RWPE1 (cell line): ENCODE measurements at regions not wholly inside any gene's neighbourhood (a gene's known extent, or its start where the extent isn't known, plus 50 kb on each side); places are given as distances from the start of the nearest gene placed in this dataset.

ENCODE experiments used
- CTCF ChIA-PET: fragments of 350-600 bp; sonication (Branson Sonifier 250); formaldehyde crosslinking; extraction: SDS; loops from one replicate; lab custom pipeline; 2021; lab: Yijun Ruan, JAX
- POLR2A ChIA-PET: fragments of 400-600 bp; formaldehyde crosslinking; extraction: SDS; loops from one replicate; lab custom pipeline; 2020; ENCODE audit warnings: antibody characterized with exemption; ENCODE audit not compliant: low non-redundant PET; lab: Yijun Ruan, JAX
- DNase-seq: peaks from one replicate; pipeline ENCODE4 v3.0.0; 2012; ENCODE audit warnings: low spot score
- H3K27ac ChIP-seq: fragments of 450-650 bp; 2 replicates; pipeline ENCODE4 v1.5.1; 2017
- TF ChIP-seq, protein P1 (sequence below): fragments of 450-650 bp; conservative IDR thresholded peaks from 2 replicates; pipeline ENCODE4 v1.5.1; 2017; ENCODE audit warnings: low read depth, mild to moderate bottlenecking

DNA sequence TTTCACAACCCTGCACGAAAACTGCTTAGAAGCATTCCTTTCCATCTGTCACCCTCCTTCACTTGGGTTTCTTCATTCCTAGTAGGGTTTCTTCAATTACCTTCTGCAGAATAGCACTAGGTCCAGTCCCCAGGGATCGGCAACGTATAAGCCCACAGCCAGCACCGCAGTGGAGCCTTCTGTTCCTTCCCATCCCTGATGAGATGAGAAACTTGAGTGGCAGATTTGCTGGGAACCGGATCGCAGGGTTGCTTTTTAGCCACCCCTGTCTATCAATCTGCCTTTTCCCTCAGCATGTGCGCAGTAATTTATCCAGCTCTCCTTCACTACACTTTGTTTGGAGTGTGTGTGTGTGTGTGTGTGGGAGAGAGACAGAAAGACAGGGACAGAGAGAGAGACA lies 94.2 kb downstream of the CD8B2 start:
- DNase-seq = no peak
- TF ChIP-seq, protein P1, sequence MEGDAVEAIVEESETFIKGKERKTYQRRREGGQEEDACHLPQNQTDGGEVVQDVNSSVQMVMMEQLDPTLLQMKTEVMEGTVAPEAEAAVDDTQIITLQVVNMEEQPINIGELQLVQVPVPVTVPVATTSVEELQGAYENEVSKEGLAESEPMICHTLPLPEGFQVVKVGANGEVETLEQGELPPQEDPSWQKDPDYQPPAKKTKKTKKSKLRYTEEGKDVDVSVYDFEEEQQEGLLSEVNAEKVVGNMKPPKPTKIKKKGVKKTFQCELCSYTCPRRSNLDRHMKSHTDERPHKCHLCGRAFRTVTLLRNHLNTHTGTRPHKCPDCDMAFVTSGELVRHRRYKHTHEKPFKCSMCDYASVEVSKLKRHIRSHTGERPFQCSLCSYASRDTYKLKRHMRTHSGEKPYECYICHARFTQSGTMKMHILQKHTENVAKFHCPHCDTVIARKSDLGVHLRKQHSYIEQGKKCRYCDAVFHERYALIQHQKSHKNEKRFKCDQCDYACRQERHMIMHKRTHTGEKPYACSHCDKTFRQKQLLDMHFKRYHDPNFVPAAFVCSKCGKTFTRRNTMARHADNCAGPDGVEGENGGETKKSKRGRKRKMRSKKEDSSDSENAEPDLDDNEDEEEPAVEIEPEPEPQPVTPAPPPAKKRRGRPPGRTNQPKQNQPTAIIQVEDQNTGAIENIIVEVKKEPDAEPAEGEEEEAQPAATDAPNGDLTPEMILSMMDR = no peak
- CTCF ChIA-PET = interaction anchor here (1.1 to 2.0 kb wide), 3 partner anchors 9 to 35 kb away, joined by 3 to 7 read pairs (median 5); no protein-coding TSS in a partner anchor
- H3K27ac ChIP-seq = no peak overlapping the region
- POLR2A ChIA-PET = no interaction called here

- POLR2A ChIA-PET = no interaction called here
- no peak for DNase-seq
- CTCF ChIA-PET = interaction anchor here (0.5 to 2.0 kb wide), 6 partner anchors 19 to 986 kb away, joined by 3 to 7 read pairs (median 6); no protein-coding TSS in a partner anchor
- TF ChIP-seq, protein P1 = no peak
- H3K27ac ChIP-seq = no peak overlapping the region
These were observed 94.6 kb downstream of the CD8B2 start for GRCh38 chr2:106581755-106582147.

DNA sequence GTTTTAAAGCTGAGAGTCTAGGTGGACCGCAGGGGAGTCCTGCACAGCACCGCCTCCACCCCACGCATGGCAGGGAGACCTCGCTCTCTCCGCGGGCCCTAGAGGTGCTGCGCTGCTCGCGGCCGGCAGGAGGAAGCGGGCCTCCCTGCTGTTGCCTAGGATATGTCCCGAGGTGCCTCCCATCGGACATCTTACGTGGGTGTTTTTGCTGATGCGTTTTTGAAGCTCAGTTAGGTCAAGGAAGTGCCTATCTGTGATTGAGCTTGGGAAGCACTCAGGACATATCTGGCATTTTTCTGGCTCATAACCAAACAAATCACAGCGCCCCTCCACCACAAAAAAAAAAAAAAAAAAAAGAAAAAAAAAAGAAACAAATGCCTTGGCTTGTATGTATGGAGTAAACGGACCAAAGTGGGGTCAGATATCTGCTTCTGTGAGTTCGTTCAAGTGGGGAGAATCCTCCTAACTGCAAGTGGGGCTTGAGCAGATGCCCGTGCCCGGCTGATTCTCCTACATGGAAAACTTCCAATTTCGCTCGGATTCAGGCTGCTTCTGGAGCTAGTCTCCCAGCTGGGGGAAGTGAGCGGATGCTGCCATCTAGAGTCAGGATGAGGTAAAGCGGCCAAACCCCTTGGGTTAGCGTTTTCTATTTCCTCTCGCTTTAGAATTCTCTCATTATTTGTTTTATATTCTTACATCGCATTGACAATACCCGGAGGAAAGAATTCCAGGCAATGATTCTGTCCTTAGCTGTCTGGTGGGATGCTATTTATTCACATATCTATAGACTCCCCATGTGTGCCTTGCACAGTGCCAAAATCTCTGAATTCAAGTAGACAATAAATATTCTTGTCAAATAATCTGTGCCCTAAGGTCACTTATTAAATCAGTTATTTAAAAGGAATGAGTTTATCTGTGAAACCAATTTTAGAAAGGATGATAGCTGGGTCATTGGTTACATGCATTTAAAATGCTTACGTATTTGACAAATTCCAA lies 95.3 kb downstream of the CD8B2 start:
- peak; percentile 89 for DNase-seq
- ChIA-PET CTCF (interaction anchor here (0.5 to 2.0 kb wide), 15 partner anchors 9 to 1082 kb away, joined by 3 to 7 read pairs (median 4); no protein-coding TSS in a partner anchor), POLR2A (no interaction called here)
- TF ChIP-seq, protein P1 = peak; percentile 90
- H3K27ac ChIP-seq = no peak overlapping the region

GRCh38 chr2:106584304-106584954 lies 97.3 kb downstream of the CD8B2 start:
- ChIA-PET CTCF (interaction anchor here (0.6 kb wide), 1 partner anchor 40 kb away, joined by 3 read pairs; no protein-coding TSS in a partner anchor), POLR2A (no interaction called here)
- DNase-seq = no peak
- TF ChIP-seq, protein P1 = no peak
- H3K27ac ChIP-seq = no peak overlapping the region

DNA sequence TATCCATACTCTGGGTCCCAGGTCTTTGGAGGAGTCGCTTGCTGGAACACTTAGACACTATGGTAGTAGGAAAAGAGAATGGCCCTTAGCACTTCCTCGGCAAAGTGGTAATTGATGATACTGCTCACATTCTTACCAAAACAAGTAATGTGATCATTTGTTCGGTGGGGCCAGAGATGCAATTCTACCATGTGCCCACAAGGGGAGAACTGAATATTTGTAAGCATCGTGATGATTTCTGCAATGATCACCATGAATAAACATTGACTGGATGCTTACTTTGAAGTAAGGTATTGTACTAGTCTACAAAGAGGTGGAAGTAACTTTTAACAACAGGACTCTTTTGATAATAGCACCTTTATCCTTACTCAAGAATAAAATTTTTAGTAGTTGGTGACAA lies 109.7 kb downstream of the CD8B2 start:
- TF ChIP-seq, protein P1 = peak; percentile 21; the same call in 1 of the 2 replicates
- POLR2A ChIA-PET = no interaction called here
- CTCF ChIA-PET = no interaction called here
- H3K27ac ChIP-seq = no peak overlapping the region
- DNase-seq = peak; percentile 9

DNA sequence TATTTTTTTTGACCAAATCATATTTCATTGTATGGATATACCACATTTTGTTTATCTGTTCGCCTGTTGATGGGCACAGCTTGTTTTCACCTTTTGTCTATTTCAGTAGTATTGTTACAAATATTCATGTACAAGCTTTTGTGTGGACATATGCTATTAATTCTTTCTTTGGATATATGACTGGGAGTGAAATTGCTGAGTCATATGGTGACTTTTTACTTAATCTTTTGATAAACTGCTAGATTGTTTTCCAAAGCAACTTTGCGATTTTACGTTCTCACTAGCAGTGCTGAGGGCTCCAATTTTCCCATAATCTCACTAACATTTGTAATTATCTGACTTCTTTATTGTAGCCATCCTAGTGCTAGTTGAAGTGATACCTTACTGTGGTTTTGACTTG lies 112.4 kb downstream of the CD8B2 start:
- no peak overlapping the region for H3K27ac ChIP-seq
- TF ChIP-seq, protein P1 = no peak
- ChIA-PET POLR2A (no interaction called here), CTCF (no interaction called here)
- DNase-seq = no peak
